ENCODE measurements at regions not wholly inside any gene's neighbourhood (a gene's known extent, or its start where the extent isn't known, plus 50 kb on each side); places are given as distances from the start of the nearest gene placed in this dataset.

DNA sequence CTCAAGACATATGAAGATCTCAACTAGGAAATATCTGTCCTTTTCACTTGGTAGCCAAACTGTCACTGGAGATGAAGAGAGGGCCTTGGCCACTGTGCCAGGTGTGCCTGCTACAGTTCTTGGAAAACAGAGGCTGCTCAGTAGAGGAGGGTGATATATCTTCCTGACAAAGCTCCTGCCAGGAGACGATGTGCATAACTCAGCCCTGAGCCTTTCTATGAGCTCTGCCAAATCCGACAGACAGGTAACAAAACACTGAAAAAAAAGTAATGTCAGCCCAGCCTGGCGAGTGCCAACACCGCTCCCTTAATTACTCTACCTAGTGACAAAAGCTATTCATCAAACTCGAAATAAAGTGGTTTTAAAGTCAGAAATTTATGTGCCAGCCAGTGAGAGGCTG lies 123.2 kb downstream of the MFSD1 start:
- intact Hi-C loops (cut with micrococcal nuclease; ENCODE audit: unreplicated experiment): no loop called here
- Mint-ChIP-seq H3K4me1 (ENCODE audit: low read depth, unreplicated experiment) (no peaks in the 10 kb centered on the region), H3K4me3 (ENCODE audit: unreplicated experiment) (no peak overlapping the region), H3K27me3 (ENCODE audit: insufficient read depth, unreplicated experiment) (peaks cover 9% of the 10 kb centered on the region), H3K27ac (ENCODE audit: unreplicated experiment) (no peak overlapping the region), H3K36me3 (ENCODE audit: insufficient read depth, unreplicated experiment) (no peaks in the 10 kb centered on the region), H3K9me3 (ENCODE audit: unreplicated experiment) (no peaks in the 10 kb centered on the region)
- DNase-seq: no peak
- BruUV-seq (replicated peaks): no TSS peak
- Histone ChIP-seq H3K4me3 (ENCODE audit: low read depth, low read length) (no peak overlapping the region), H3K4me1 (no peaks in the 10 kb centered on the region), H3K9me3 (no peaks in the 10 kb centered on the region), H3K27me3 (replicated peaks; ENCODE audit: control insufficient read depth, insufficient read depth, low read length) (no peaks in the 10 kb centered on the region), H3K36me3 (ENCODE audit: control insufficient read depth, insufficient read depth, low read length) (no peaks in the 10 kb centered on the region)
- CTCF ChIA-PET: no interaction called here
- POLR2A ChIA-PET: no interaction called here
- TF ChIP-seq, protein P1, sequence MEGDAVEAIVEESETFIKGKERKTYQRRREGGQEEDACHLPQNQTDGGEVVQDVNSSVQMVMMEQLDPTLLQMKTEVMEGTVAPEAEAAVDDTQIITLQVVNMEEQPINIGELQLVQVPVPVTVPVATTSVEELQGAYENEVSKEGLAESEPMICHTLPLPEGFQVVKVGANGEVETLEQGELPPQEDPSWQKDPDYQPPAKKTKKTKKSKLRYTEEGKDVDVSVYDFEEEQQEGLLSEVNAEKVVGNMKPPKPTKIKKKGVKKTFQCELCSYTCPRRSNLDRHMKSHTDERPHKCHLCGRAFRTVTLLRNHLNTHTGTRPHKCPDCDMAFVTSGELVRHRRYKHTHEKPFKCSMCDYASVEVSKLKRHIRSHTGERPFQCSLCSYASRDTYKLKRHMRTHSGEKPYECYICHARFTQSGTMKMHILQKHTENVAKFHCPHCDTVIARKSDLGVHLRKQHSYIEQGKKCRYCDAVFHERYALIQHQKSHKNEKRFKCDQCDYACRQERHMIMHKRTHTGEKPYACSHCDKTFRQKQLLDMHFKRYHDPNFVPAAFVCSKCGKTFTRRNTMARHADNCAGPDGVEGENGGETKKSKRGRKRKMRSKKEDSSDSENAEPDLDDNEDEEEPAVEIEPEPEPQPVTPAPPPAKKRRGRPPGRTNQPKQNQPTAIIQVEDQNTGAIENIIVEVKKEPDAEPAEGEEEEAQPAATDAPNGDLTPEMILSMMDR (IDR thresholded peaks at IDR 0.05; ENCODE audit: insufficient read depth in 1 of 2, low read depth in 1 of 2, low read length in 1 of 2, severe bottlenecking in 1 of 2, unreplicated experiment in 1 of 2): no peak

DNA sequence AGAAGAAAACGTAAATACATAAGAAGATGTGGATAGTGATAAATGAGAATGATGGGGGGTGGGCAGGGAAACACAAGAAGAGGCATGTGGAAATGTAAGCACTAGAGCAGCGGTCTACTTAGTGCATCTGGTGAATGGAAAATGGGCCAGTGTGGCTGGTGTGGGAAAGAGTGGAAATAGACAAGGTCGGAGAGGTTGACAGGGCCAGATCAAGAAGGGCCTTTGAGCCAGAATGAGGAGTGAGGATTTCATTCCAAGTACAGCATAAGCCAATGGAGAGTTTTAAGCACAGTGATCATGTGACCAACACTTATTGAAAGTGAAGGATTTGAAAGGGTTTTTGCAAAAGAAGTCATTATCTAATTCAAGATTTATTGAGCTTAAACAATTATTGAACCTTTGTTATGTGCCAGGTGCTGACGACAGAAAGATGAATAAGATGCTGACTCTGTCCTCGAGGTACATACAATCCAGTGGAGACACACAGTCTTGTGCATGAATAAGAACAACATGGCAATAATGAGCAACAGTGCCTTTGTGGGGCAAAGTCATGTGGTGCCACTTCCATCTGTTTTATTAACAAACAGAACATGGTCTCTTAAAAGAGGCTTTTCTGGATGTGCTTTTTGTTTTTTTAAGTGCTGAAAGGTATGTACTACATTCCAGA lies 124.1 kb downstream of the MFSD1 start:
- CTCF ChIA-PET: no interaction called here
- TF ChIP-seq, protein P1 (IDR thresholded peaks at IDR 0.05; ENCODE audit: insufficient read depth in 1 of 2, low read depth in 1 of 2, low read length in 1 of 2, severe bottlenecking in 1 of 2, unreplicated experiment in 1 of 2): no peak
- no peaks in the 10 kb centered on the region for H3K9me3 ChIP-seq
- Mint-ChIP-seq H3K36me3 (ENCODE audit: insufficient read depth, unreplicated experiment) (no peaks in the 10 kb centered on the region), H3K27ac (ENCODE audit: unreplicated experiment) (no peak overlapping the region), H3K4me1 (ENCODE audit: low read depth, unreplicated experiment) (no peaks in the 10 kb centered on the region), H3K9me3 (ENCODE audit: unreplicated experiment) (no peaks in the 10 kb centered on the region), H3K27me3 (ENCODE audit: insufficient read depth, unreplicated experiment) (peaks cover 9% of the 10 kb centered on the region), H3K4me3 (ENCODE audit: unreplicated experiment) (no peak overlapping the region)
- intact Hi-C loops (cut with micrococcal nuclease; ENCODE audit: unreplicated experiment): no loop called here
- BruUV-seq (replicated peaks): no TSS peak
- no peak overlapping the region for H3K4me3 ChIP-seq (ENCODE audit: low read depth, low read length)
- no peaks in the 10 kb centered on the region for H3K36me3 ChIP-seq (ENCODE audit: control insufficient read depth, insufficient read depth, low read length)
- H3K4me1 ChIP-seq: no peaks in the 10 kb centered on the region
- POLR2A ChIA-PET: no interaction called here
- H3K27me3 ChIP-seq (replicated peaks; ENCODE audit: control insufficient read depth, insufficient read depth, low read length): no peaks in the 10 kb centered on the region
- DNase-seq: no peak

DNA sequence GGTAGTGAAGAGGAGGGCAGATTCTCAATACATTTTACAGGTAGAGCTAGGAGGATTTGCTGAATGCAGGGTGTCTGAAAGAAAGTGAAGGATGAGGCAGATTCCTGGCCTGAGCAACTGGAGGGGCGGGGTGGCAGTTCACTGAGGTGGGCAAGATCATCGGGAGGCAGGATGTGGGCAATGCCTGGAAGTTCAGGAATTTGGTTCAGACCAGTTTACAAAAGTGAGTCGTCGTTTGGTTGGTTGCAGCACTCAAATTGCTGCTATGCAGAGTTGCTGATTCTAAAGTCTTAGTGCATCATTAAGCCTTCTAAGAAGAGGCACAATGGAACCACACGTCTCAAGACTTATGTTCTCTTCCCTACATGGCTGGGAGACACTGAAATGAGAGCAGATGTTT lies 134.0 kb downstream of the MFSD1 start:
- TF ChIP-seq, protein P1 (IDR thresholded peaks at IDR 0.05; ENCODE audit: insufficient read depth in 1 of 2, low read depth in 1 of 2, low read length in 1 of 2, severe bottlenecking in 1 of 2, unreplicated experiment in 1 of 2): no peak
- intact Hi-C loops (cut with micrococcal nuclease; ENCODE audit: unreplicated experiment): no loop called here
- POLR2A ChIA-PET: no interaction called here
- no peaks in the 10 kb centered on the region for H3K4me1 ChIP-seq
- no peak overlapping the region for H3K27ac Mint-ChIP-seq (ENCODE audit: unreplicated experiment)
- no peak overlapping the region for H3K4me3 ChIP-seq (ENCODE audit: low read depth, low read length)
- no TSS peak for BruUV-seq (replicated peaks)
- H3K27me3 Mint-ChIP-seq (ENCODE audit: insufficient read depth, unreplicated experiment): peaks cover 7% of the 10 kb centered on the region
- H3K4me1 Mint-ChIP-seq (ENCODE audit: low read depth, unreplicated experiment): no peaks in the 10 kb centered on the region
- H3K27me3 ChIP-seq (replicated peaks; ENCODE audit: control insufficient read depth, insufficient read depth, low read length): no peaks in the 10 kb centered on the region
- H3K36me3 ChIP-seq (ENCODE audit: control insufficient read depth, insufficient read depth, low read length): no peaks in the 10 kb centered on the region
- H3K36me3 Mint-ChIP-seq (ENCODE audit: insufficient read depth, unreplicated experiment): no peaks in the 10 kb centered on the region
- DNase-seq: no peak
- H3K9me3 ChIP-seq: no peaks in the 10 kb centered on the region
- no peak overlapping the region for H3K4me3 Mint-ChIP-seq (ENCODE audit: unreplicated experiment)
- peaks cover 12% of the 10 kb centered on the region for H3K9me3 Mint-ChIP-seq (ENCODE audit: unreplicated experiment)
- CTCF ChIA-PET: no interaction called here
